HL-60 (cell line): ENCODE measurements at regions not wholly inside any gene's neighbourhood (a gene's known extent, or its start where the extent isn't known, plus 50 kb on each side); places are given as distances from the start of the nearest gene placed in this dataset.

Experiments used
- CTCF ChIP-seq: IDR thresholded peaks from one replicate; pipeline ENCODE4 v1.5.1; 2011; ENCODE audit warnings: low read length, control low read depth, inconsistent platforms; ENCODE audit not compliant: insufficient read depth
- POLR2AphosphoS5 ChIP-seq: IDR thresholded peaks from 2 replicates; pipeline ENCODE4 v1.6.1; 2012; ENCODE audit warnings: low read depth
- REST ChIP-seq: IDR thresholded peaks from 2 replicates; pipeline ENCODE4 v1.6.1; 2012; ENCODE audit warnings: low read depth; ENCODE audit not compliant: insufficient replicate concordance

- no peak for TF ChIP-seq CTCF
- TF ChIP-seq REST = no peak
- TF ChIP-seq POLR2AphosphoS5 = no peak
Observed at GRCh38 chr5:163766936-163767670, 261.7 kb downstream of the MAT2B start.
